HepG2 (cell line): ENCODE measurements at regions not wholly inside any gene's neighbourhood (a gene's known extent, or its start where the extent isn't known, plus 50 kb on each side); places are given as distances from the start of the nearest gene placed in this dataset.

ENCODE experiments used
- EED ChIP-seq: sonication (generic); formaldehyde crosslinking; IDR thresholded peaks from 2 replicates; pipeline ENCODE4 v1.5.0; 2020; ENCODE audit warnings: mild to moderate bottlenecking, missing genetic modification reagents
- HNF4G ChIP-seq, 2 experiments: sonication (generic) in 1 of 2; formaldehyde crosslinking in 1 of 2; IDR thresholded peaks; 2 replicates each; pipeline versions ENCODE4 v1.4.0 to v1.6.1; 2011 to 2020; ENCODE audit warnings: borderline replicate concordance in 2 of 2, low read depth in 2 of 2, mild to moderate bottlenecking in 2 of 2, low read length in 1 of 2, missing genetic modification reagents in 1 of 2, moderate library complexity in 1 of 2
- PRMT3 ChIP-seq: sonication (generic); formaldehyde crosslinking; IDR thresholded peaks from 2 replicates; pipeline ENCODE4 v1.8.1; 2022; ENCODE audit warnings: low read depth, mild to moderate bottlenecking, moderate library complexity, missing genetic modification reagents, borderline replicate concordance
- TCF12 ChIP-seq, 2 experiments: fragments of 450-650 bp in 1 of 2; sonication (generic) in 1 of 2; formaldehyde crosslinking in 1 of 2; IDR thresholded peaks; 2 replicates each; pipeline versions ENCODE4 v1.6.1 to v1.8.0; 2017 to 2022; ENCODE audit warnings: antibody characterized with exemption in 1 of 2, mild to moderate bottlenecking in 1 of 2, missing genetic modification reagents in 1 of 2, moderate library complexity in 1 of 2
- TEAD2 ChIP-seq: sonication (generic); formaldehyde crosslinking; IDR thresholded peaks from 2 replicates; pipeline ENCODE4 v1.9.0; 2021; ENCODE audit warnings: missing genetic modification reagents
- TMF1 ChIP-seq: sonication (generic); formaldehyde crosslinking; IDR thresholded peaks from 2 replicates; pipeline ENCODE4 v1.8.1; 2022; ENCODE audit warnings: low read depth, missing genetic modification reagents
- TF ChIP-seq, protein P1 (sequence below), 2 experiments: IDR thresholded peaks; 2 replicates each; pipeline ENCODE4 v1.6.1; 2011 to 2012; ENCODE audit warnings: low read length in 2 of 2, borderline replicate concordance in 1 of 2, low read depth in 1 of 2, mild to moderate bottlenecking in 1 of 2, moderate library complexity in 1 of 2
- TF ChIP-seq, protein P2 (sequence below): sonication (generic); formaldehyde crosslinking; IDR thresholded peaks from 2 replicates; pipeline ENCODE4 v1.4.0; 2020; ENCODE audit warnings: mild to moderate bottlenecking, missing genetic modification reagents
- TF ChIP-seq, protein P3 (sequence below): sonication (generic); formaldehyde crosslinking; IDR thresholded peaks from 2 replicates; pipeline ENCODE4 v1.5.0; 2020; ENCODE audit warnings: mild to moderate bottlenecking, missing genetic modification reagents, moderate library complexity

DNA sequence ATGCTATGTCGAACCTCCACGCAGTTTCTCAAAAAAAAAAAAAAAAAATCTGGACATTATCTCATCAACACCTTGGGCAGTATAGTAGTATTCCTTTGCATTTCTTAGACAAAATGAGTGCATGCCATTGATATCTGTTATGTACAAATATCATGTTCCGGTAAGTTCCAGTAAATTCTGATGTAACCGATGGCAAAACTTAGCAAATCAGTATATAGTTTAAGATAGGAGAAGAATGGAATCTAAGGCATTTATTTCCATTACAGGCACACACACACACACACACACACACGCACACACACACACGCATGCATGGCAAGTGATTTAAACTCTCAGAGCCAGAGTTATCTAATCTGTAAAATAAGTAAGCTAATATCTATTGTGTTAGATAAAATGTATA, 356.5 kb upstream of the TUSC1 start:
- TF ChIP-seq, protein P1, sequence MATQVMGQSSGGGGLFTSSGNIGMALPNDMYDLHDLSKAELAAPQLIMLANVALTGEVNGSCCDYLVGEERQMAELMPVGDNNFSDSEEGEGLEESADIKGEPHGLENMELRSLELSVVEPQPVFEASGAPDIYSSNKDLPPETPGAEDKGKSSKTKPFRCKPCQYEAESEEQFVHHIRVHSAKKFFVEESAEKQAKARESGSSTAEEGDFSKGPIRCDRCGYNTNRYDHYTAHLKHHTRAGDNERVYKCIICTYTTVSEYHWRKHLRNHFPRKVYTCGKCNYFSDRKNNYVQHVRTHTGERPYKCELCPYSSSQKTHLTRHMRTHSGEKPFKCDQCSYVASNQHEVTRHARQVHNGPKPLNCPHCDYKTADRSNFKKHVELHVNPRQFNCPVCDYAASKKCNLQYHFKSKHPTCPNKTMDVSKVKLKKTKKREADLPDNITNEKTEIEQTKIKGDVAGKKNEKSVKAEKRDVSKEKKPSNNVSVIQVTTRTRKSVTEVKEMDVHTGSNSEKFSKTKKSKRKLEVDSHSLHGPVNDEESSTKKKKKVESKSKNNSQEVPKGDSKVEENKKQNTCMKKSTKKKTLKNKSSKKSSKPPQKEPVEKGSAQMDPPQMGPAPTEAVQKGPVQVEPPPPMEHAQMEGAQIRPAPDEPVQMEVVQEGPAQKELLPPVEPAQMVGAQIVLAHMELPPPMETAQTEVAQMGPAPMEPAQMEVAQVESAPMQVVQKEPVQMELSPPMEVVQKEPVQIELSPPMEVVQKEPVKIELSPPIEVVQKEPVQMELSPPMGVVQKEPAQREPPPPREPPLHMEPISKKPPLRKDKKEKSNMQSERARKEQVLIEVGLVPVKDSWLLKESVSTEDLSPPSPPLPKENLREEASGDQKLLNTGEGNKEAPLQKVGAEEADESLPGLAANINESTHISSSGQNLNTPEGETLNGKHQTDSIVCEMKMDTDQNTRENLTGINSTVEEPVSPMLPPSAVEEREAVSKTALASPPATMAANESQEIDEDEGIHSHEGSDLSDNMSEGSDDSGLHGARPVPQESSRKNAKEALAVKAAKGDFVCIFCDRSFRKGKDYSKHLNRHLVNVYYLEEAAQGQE (IDR thresholded peaks at IDR 0.05; ENCODE audit: borderline replicate concordance in 1 of 2, low read depth in 1 of 2, low read length in 2 of 2) = no peak
- no peak for TF ChIP-seq PRMT3
- no peak for TF ChIP-seq TEAD2 (CRISPR knock-in tag)
- TF ChIP-seq, protein P2, sequence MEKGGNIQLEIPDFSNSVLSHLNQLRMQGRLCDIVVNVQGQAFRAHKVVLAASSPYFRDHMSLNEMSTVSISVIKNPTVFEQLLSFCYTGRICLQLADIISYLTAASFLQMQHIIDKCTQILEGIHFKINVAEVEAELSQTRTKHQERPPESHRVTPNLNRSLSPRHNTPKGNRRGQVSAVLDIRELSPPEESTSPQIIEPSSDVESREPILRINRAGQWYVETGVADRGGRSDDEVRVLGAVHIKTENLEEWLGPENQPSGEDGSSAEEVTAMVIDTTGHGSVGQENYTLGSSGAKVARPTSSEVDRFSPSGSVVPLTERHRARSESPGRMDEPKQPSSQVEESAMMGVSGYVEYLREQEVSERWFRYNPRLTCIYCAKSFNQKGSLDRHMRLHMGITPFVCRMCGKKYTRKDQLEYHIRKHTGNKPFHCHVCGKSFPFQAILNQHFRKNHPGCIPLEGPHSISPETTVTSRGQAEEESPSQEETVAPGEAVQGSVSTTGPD = no peak
- TF ChIP-seq EED (CRISPR knock-in tag) = no peak
- TF ChIP-seq, protein P3, sequence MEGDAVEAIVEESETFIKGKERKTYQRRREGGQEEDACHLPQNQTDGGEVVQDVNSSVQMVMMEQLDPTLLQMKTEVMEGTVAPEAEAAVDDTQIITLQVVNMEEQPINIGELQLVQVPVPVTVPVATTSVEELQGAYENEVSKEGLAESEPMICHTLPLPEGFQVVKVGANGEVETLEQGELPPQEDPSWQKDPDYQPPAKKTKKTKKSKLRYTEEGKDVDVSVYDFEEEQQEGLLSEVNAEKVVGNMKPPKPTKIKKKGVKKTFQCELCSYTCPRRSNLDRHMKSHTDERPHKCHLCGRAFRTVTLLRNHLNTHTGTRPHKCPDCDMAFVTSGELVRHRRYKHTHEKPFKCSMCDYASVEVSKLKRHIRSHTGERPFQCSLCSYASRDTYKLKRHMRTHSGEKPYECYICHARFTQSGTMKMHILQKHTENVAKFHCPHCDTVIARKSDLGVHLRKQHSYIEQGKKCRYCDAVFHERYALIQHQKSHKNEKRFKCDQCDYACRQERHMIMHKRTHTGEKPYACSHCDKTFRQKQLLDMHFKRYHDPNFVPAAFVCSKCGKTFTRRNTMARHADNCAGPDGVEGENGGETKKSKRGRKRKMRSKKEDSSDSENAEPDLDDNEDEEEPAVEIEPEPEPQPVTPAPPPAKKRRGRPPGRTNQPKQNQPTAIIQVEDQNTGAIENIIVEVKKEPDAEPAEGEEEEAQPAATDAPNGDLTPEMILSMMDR (CRISPR knock-in tag) = no peak
- no peak for TF ChIP-seq HNF4G (IDR thresholded peaks at IDR 0.05; ENCODE audit: borderline replicate concordance, low read depth, low read length)
- no peak for TF ChIP-seq HNF4G (CRISPR knock-in tag; IDR thresholded peaks at IDR 0.05; ENCODE audit: borderline replicate concordance, low read depth)
- TF ChIP-seq TMF1 (CRISPR knock-in tag) = no peak
- no peak for TF ChIP-seq TCF12 (IDR thresholded peaks at IDR 0.05)
- TF ChIP-seq TCF12 (CRISPR knock-in tag; IDR thresholded peaks at IDR 0.05) = no peak
